Amniotic stem cell (primary cell): ENCODE measurements at regions not wholly inside any gene's neighbourhood (a gene's known extent, or its start where the extent isn't known, plus 50 kb on each side); places are given as distances from the start of the nearest gene placed in this dataset.
"Not testable (repeated sequence)": the region's sequence is repeated elsewhere in the genome, so short reads cannot be mapped to it uniquely, and the experiment has no call there.

Experiments
- DNase-seq: peaks from one replicate; lab custom pipeline; 2025; lab: John Stamatoyannopoulos, UW

- no peak for DNase-seq
Observed at GRCh38 chr1:65020774-65021173, 54.4 kb upstream of the JAK1 start.

GRCh38 chr1:65021795-65022194, 55.4 kb upstream of the JAK1 start:
- no peak for DNase-seq

- no peak for DNase-seq
Observed at GRCh38 chr1:65022216-65022615, 55.9 kb upstream of the JAK1 start.

DNA sequence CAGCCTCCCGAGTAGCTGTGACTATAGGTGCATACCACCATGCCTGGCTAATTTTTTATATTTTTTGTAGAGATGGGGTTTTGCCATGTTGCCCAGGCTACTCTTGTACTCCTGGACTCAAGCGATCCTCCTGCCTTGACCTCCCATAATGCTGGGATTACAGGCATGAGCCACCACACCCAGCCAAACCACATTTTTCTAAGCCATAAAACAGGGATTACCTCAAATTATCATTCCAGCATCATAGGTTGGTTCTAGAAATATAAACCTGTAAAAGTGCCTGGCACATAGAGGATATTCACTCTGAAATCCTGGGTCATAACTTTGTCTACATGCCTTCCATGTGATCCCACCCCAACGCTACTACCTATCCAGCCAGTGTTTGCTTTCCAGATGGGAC, 59.4 kb upstream of the JAK1 start:
- DNase-seq, result no peak

DNA sequence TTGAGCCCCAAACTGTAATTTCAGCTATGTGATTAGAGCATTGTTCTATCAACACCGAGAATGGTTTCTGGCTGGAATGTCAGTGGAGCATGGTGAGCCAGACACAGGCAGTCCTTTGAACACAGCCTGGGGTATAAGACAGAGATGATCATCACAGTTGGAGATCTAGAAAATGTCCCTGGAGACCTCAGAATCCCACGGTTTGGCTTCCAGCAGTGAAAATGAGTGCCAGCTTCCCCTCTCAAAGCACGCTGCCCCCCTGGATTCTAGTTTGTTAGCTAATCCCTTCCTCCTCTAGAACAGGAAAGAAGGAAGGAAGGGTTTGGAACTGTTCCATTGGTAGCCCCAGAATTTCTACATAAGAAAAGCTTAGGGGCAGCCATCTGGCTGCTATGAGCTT, 59.9 kb upstream of the JAK1 start:
- no peak for DNase-seq

DNA sequence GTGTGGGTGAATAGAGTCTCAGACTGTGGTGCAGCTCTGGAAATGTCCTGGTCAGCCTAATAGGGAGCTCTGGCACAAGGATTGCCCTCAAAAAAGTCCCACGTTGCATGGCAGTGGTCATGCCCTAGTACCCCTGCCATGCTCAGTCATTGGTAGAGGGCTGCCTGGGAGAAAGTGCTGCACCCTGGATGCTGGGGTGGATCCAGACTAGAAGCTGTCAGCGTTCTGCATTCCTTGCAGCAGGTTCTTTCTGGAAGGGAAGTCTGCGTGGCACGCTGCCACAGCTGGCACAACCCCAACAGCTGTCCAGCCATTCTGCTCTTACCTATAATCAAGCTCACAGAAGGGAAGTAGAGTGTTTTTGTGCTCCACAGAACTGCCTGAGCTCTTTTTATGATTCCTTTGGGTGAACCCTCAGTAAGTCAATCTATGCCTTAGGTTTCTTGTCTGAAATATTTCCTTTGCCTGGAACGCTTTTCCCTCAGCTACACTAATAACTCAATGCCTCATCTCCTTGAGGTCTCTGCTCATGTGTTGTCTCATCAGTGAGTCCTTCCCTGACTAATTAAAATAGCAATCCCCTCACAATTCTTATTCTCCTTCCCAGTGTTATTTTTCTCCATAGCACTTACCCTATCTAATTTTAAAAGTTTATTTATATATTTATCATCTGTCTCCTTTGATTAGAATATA, 61.5 kb upstream of the JAK1 start:
- DNase-seq, result no peak

- not testable (repeated sequence) for DNase-seq
Observed at GRCh38 chr1:65029434-65029833, 63.1 kb upstream of the JAK1 start.

GRCh38 chr1:65034879-65035278, 68.5 kb upstream of the JAK1 start:
- not testable (repeated sequence) for DNase-seq

- no peak for DNase-seq
Observed at GRCh38 chr1:65036570-65037051, 70.3 kb upstream of the JAK1 start.

GRCh38 chr1:65039066-65039465, 72.7 kb upstream of the JAK1 start:
- no peak for DNase-seq

DNA sequence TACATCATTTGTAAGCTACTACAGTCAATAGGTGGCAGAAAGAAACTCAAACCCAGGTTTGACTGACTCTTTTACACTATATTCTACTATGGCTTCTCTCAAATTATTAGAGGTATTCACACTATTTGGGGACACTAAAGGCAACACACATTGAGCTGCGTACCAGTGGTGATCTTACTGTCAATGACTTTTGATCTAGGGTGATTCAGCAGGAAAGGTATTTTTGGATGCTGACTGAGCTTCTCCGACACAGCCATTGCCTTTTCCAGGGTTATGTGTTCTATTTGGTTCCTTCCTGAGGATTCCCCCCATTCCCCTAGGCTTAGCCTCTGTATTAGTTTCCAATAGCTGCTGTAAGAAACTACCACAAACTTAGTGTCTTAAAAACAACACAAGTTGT, 73.2 kb upstream of the JAK1 start:
- DNase-seq, result no peak

- DNase-seq, result no peak
Observed at GRCh38 chr1:65042467-65042866, 76.1 kb upstream of the JAK1 start.

DNA sequence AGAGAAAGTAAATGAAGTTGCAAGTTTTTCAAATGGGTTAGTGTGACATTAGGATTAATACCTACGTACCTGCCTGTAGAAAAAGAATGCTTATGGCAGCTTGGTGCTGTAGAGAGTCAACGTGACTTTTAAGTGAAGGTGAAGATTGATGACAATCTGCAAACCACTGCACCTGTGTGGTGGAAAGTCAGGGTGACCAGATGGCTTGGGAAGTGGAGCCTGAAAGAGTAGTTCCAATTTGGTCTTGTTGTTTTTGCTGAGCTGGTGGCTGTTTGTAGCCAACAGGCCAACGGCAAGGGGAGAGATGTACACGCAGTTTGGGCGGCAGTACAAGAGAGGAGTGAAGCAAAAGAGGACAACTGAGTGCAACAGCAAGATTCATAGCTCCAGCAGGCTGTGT, 78.1 kb upstream of the JAK1 start:
- DNase-seq, result no peak

GRCh38 chr1:65045022-65045817, 78.9 kb upstream of the JAK1 start:
- DNase-seq, result no peak

DNA sequence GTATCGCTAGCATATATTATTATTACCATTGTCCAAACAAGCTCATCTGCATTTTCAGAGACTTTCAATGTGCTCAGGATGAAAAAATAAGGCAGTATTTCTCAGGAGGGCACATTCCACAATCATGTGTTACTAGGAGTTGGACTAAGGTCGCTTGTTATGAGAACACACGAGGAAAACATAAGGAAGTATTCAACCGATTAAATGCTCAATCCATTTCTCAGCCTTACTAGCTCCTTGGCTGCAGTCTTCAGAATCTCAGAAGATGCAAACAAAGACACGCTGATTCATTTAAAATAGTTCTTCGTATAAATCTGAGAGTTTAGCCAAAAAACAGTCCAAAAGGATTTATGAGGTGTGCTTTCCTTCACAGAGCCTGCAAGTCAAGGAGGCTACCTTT, 82.0 kb upstream of the JAK1 start:
- DNase-seq, result no peak

- DNase-seq, result no peak
Observed at GRCh38 chr1:65049941-65050713, 83.8 kb upstream of the JAK1 start.

DNA sequence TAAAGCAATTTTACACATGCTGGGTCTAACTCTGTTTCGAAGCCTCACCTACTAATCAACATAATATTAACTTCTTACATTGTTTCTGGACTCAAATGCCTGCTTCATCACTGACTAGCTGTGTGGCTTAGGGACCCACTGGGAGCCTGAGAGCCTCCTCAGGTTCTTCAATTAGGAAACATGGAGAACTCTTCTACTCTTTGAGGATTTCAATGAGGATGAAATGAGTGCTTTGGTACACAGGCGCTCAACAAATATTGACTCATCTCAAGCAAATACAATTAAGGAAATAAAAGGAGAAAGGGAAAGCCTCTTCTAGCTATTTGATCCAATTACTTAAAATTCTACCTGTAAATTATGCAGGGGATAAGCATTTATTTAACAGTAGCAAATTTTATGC, 84.4 kb upstream of the JAK1 start:
- no peak for DNase-seq

- DNase-seq, result no peak
Observed at GRCh38 chr1:65054481-65054880, 88.1 kb upstream of the JAK1 start.

GRCh38 chr1:65055747-65056146, 89.4 kb upstream of the JAK1 start:
- no peak for DNase-seq

GRCh38 chr1:65056234-65056633, 89.9 kb upstream of the JAK1 start:
- DNase-seq, result no peak

DNA sequence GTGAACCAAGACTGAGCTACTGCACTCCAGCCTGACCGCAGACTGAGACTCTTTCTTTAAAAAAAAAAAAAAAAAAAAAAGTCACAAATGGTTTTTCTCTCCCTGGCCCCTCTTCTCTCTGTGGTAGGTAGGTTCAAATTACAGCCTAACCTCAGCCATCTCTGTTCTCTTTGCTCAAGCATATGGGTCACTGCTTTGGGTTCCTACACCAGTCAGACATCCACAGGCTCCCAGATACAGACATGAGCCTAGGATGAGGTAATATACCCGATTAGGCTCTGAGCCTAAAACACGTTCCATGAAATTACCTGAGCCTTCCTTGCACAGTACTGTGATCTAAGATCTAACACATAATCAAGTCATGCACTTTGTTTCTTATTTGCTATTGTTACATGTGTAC, 90.5 kb upstream of the JAK1 start:
- no peak for DNase-seq

DNA sequence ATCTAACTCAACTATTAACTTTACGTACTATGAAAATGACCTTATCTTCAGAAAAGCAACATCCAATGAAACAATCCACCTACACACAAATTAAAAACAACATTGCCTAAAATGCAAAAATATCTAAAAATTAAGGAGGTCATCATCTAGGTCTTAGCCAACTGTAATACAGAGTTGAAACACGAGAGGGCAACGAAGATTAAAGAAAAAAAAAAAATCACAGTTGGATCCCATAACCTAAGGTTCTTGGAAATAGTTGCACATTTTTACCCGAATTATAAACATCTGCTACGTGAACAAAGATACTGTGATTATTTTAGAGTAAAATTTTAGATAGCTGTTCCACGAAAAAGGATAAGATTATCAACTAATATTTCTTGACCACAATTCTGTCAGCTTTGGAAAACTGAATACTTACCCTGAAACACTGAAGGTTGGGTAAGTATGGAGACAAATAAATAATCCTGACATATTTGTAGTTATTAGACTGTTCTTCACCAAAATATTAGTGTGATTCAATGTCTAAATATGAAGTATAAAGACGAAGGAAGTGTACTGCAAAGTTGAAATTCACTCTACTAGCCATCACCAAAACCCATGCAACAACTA, 88.0 kb upstream of the AK4 start:
- DNase-seq, result no peak
